Stimulated activated CD4-positive, alpha-beta T cell treated with anti-CD3 and anti-CD28 coated beads, TNF-alpha, amount 100 ng/mL, for 48 hours (primary cell): ENCODE measurements at regions not wholly inside any gene's neighbourhood (a gene's known extent, or its start where the extent isn't known, plus 50 kb on each side); places are given as distances from the start of the nearest gene placed in this dataset.

ENCODE experiments used
- DNase-seq, 3 donors: peaks; one replicate each; pipeline ENCODE4 v3.0.0-alpha.2; 2020; ENCODE audit warnings: low read depth in 3 of 3

DNA sequence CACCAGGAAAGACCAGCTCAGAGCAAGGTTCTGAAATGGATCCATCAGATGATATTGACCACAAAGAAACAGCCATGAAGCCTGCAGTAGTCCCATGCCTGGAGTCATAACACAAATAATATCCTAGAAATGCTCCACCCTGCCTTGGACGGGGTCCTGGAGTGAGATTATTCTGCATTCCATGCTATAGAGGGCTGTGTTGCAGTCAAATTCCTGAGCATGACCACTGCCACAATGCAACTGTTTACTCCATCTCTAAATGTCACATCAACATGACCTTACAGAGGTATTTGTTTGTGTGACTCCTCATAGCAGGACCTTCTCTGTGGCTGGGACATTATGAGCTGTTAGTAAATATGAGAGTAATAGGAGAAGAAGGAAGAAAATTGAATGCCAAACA lies 257.5 kb upstream of the TCF21 start:
- no peak for DNase-seq

DNA sequence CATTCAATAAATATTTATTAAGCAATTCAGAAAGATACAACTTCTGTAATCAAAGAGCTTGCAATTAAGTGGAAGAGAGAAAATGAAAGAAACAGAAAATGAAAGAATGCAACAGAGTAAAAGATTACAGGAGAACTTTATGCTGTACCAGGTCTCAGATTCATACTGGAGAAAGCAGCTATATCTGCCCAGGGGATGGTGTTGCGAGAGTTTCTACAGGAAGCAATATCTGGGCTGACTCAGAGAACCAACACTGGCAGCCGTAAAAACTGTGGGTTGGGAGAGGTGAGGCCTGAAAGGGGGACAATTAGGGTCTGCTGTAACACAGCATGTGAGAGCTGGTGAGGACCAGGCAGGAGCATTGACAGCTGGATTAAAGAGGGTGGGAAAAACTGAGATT lies 256.7 kb upstream of the TCF21 start:
- DNase-seq = no peak

DNA sequence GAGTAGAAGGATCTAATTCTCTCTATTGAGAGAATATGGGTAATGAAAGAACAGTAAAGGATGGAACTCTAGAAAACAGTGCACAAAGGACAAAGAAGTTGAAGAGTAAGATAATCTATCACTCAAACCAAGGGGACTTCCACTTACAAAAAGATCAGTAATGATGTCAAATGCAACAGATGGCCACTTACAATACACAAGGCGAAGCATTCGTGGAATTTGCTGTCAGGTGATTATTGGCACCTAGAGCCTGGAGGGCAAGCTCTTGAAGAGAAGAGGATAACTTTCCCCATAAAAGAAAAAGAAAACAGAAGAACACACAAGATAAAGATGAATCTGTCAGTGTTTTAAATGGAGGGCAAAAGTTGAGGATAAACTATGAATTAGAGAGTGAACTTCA lies 256.0 kb upstream of the TCF21 start:
- no peak for DNase-seq

DNA sequence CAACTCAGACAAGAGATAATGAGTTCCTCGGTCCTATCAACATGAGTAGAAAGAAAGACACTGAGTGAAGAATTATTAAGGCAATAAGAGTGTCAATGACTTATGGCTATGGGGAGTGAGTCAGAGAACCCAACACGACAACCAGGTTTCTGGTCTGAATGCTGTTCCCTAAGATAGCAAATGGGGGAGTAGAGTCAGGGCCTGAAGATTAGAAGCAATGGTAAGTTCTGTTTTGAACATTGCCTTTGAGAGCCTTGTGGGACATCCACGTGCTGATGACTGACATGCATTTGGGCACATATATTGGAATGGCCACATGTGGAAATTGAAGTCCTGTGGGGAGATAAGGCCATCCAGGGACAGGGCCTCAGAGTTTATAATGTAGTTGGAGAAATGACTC lies 254.4 kb upstream of the TCF21 start:
- no peak for DNase-seq

DNA sequence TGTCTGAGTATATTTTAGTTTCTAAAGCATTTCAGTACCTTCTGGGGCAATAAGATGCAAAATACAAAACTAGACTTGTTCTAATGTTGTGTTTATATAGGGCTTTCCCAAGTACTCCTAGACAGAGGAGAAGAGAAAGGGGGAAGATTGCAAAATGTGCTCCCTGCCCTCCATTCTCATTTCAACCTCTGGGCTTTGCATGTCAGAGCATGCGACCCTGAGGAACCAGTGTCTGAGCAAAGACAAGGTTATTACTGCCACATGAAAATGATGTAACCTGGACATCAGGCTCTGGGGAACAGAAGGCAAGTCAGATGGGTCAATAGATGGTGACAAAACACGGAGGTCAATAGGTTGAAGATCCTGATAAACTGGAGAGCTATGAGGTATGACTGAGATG lies 253.5 kb upstream of the TCF21 start:
- no peak for DNase-seq

DNA sequence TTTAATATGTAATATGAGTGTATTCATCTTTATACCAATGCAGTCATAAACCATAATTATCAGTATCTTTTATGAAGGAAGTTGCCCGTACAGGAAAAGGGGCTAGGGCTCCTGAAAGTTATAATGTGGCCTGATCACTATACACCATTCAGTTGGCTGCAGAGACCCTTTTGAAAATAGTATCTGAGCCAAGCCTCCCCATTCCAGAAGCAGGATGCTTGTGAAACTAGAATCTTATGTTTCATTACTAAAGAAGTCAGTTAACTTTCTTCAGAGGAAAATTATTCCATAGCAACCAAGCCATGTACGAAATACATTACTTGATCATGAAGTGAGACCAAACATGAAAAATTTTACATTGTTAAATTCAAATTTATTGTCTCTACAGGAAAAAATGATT lies 251.5 kb upstream of the TCF21 start:
- DNase-seq = no peak

DNA sequence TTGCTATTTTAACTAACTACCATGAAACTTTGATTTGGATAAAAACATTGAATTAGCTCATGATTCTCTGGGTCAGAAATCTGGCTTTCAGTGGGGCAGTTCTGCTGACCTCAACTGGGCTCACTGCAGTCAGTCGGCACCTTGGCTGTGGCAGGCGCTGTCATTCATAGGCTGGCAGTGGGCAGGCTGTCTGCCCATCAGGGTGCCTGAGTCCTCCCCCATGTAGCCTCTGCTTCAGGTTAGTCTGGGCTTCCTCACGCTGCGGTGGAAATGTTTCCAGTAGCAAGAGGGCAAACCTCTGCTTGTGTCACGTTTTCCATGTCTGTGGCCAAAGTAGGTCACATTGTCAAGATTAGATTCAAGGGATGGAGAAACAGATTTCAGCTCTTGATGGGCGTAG lies 251.0 kb upstream of the TCF21 start:
- no peak for DNase-seq

DNA sequence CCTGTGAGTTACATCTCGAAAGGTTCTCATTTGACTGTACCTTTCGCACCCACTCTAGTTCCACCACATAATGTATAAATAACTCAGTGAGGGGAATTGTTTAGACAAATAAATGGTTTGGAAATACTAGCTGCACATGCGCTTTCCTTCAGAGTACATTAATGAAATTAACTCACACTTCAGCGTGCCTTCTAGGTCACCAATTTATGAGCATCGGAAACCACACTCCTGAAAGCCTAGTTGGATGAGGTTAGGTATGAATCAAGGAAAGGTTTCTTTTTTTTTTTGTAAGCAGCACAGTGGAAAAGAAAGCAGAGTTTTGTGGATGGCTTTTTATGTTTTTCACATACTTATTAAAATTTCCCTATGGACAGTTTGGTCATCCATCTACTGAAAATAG lies 247.8 kb upstream of the TCF21 start:
- no peak for DNase-seq

DNA sequence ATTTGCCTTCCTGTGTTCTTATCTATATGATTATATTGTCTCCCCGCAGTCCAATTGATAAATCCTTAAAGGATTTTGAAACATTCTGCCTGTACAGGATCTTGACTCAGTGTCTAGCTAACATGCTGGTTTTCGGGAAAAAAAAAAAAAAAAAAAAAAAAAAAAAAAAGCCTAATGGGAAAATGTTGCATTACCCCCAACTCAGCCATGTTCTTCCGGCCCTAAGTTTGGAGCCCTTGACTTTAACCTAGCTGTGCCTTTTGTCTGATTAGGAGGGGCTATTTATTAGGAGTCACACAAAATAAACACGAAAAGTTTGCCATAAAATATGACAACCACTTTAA lies 244.4 kb upstream of the TCF21 start:
- DNase-seq = no peak

DNA sequence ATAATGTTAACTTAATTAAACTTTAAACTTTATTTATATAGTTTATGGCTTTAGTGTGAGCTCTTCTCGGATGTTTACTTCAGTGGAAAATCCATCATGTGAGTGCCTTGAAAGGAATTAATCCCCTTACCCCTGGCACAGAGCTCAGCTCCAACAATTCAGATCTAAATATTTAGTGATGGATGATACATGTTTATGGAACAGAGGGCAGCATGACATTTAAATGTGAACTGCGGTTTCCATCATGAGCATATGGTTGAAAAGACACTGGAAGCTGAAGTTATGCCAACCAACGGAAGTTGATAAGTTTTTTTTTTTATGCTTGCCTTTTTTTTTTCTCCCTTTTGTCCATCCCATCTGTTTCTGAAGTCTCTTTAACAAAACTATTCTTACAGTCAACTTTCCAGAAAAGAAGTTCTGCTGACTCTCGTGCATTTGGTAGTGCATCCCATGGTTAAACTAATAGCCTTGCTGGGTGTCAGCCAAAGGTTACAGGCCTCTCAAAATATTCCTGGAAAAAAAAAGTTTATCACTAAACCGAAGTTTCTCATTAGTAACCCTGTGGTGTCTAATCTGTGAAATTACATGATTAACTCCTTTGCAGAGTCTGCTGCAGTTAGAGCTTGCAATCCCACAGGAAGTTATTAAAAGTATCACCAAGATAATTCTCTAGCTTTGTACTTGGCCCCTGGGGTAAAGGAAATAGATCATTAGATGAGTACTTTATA lies 243.9 kb upstream of the TCF21 start:
- no peak for DNase-seq

DNA sequence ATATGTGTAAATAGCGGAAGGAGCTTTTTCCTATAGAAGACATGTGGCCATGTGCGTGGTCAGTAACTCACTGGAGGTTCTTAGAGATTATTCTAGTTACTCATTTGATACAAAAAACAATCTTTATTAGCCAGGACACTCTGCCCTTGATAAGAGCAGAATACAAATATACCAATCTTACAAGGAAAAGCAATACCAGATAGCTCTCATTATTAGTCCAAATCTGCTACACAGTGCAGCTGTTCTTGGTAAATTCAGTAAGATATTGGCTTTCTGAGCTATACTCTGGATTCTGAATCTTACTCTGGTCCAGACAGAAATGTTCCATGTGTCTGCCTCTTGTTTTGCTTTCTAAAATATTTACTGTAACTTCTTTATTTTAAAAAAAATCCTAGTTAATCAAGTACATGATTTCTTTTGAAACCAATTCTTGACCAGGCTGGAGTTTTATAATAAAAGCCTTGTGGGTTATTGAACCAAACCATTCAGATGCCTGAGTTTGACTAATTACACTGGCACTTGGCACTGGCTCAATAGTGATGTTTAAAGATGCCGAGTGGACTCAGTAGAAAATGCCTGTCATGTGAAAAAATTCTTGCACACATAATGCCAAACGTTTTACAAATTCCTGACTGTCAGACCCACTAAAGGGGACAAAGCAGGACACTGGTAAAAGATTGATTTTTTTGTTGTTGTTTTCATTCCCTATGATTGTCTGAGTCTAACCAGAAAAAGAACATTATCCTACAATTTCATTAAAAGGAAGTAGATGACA lies 242.8 kb upstream of the TCF21 start:
- DNase-seq = no peak

DNA sequence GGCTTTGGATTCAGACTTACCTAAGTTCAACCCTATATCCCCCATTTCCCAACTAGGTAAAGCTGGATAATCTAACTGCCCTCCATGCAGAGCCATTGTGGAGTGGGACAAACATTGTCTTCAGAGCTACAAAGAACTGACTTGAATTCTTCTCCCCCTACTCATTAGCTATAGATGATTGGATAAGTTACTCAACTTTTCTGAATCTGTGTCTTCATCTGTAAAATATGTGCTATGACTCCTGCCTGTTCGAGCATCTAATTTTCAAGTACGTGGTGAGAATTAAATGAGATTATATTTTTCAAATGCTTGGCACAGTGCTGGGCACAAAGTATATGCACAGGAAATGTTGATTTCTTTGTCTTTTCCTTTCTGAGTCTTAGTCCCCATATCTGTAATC lies 240.3 kb upstream of the TCF21 start:
- no peak for DNase-seq

DNA sequence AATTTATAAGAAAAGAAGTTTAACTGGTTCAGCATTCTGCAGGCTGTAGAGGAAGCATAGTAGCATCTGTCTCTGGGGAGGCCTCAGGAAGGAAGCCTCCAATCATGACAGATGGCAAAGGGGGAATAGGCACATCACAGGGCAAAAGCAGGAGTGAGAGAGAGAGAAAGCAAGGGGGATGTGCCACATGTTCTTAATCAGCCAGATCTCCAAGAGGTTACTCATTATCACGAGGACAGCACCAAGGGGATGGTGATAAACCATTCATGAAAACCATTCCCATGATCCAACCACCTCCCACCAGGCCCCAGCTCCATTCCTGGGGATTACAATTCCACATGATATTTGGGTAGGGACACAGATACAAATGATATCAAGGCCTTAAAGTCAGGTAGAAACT lies 217.5 kb upstream of the TCF21 start:
- DNase-seq = no peak

DNA sequence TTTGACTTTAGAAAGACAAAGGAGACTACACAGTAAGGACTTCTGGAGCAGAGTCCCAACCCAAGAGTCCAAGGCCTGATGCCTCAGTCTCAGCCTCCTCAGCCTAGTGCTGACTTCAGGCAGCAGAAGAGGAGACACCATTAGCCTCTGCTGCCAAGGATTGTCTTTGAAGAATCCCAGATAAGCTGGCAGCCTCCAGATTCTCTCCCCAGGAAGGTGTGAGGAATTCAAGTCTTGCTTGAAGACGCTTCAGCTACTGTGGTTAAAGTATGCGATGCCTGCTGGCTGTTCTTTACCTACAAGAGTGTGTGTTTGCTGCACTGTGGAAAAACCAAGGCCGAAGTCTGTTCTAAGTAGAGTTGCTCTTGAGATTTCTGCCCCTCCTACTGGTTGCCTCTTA lies 215.9 kb upstream of the TCF21 start:
- DNase-seq = no peak

DNA sequence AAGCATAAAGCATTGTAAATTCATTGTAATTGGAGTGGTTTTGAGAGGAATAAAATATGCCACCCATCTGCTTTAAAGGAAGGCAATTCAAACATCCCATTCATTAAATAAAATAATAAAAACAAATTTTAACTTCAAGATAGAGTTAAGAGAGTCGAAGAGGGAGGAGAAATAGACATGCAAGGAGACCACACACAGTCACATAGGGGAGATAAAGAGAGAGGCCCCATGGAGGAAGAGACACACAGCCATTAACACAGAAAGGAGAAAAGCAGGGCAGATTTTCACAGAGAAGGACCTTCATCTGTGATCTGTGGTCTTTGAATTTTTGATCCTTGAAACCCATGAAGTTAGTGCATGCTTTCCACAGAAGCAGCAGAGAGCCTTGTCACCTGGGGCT lies 214.3 kb upstream of the TCF21 start:
- DNase-seq = no peak

DNA sequence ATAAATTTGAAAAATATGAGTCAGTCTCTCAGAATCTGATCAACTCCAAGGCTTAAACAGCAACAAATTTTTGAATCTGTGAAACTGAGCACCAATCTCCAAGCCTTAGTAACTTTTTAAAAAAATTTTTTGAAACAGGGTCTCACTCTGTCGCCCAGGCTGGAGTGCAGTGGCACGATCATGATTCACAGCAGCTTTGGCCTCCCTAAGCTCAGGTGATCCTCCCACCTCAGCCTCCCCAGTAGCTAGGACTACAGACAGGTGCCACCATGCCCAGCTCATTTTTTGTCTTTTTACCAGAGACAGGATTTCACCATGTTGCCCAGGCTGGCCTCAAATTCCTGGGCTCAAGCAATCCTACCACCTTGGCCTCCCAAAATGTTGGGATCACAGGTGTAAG lies 207.9 kb upstream of the TCF21 start:
- DNase-seq = no peak

DNA sequence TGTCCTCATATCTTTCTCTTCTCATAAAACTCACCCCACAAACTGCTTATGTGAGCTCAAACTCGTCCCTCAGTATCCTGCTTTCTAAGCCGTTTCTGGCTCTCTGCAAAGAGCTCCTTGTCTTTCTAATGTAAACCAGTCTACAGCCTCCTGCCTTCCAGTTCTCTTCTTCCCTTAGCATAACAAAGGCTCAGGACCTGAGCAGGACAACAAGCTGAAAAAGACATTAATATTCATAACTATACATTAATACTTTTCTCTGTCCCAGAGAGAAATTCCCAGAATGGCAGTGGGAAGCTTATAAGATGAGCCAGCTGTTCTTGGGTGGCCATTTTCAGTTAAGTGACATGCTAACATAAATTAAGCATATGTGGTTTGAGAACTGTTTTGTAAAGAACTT lies 207.0 kb upstream of the TCF21 start:
- no peak for DNase-seq

DNA sequence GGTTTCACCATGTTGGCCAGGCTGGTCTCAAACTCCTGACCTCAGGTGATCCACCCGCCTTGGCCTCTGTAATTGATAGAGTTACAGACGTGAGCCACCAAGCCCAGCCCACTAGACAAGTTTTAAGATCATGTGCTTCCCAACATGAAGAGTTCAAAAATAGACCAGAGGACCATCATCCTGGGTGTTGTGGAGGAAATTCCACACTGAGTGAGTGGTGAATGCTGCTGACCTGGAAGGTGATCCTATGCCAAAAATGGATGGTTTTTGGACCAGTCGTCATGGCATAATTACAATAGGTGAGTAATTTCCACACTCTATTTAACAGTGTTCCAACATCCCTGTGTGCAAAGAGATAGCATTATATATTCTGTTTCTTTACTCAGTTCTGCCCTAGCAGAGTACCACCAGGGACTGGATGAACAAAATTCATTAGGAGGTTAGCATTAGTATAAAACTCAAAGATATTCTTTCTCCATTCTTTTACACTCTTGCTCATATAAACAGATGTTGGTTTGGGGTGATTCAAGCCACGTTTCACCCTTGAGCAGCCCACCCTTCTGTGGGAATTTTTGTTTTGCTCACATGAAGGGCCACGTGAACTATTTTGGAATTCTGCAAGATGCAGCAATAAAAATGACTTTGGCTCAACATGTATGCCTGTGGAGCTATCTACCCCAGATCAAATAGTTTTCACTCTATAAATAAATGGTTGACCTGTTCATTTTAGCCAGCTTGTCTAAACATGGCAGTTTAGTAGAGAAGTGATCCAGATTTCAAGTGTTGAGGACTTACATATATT lies 206.2 kb upstream of the TCF21 start:
- no peak for DNase-seq

DNA sequence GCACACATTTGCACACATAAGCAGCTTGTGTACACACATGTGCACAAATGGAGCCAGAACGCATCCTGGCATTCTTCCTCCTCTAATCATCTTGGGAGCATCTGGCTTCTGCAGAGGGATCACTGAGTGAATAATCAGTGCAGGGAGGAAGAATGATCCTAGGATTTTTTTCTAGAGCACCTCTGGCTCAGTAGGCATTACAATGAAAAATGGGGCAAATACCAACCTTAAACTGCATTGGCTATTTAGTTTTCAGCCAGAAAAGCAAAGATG lies 205.7 kb upstream of the TCF21 start:
- DNase-seq = no peak

DNA sequence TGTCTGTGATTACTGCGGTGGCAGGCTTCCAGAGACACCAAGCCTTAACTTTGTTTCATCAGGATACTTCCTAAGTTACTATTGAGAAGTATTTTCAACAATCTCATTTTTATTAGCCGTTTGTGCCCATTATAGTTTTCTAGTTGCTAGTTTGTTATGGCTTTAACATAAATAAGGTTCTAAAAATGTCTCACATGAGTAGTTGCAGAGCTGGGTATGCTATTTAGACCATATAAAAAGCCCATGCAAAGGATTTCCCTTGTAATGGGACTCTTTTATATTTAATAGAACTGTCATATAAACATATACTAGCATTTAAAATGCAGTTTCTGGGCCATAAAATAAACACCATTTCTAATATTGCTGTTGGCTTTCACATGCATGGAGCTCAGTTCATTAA lies 205.3 kb upstream of the TCF21 start:
- no peak for DNase-seq

DNA sequence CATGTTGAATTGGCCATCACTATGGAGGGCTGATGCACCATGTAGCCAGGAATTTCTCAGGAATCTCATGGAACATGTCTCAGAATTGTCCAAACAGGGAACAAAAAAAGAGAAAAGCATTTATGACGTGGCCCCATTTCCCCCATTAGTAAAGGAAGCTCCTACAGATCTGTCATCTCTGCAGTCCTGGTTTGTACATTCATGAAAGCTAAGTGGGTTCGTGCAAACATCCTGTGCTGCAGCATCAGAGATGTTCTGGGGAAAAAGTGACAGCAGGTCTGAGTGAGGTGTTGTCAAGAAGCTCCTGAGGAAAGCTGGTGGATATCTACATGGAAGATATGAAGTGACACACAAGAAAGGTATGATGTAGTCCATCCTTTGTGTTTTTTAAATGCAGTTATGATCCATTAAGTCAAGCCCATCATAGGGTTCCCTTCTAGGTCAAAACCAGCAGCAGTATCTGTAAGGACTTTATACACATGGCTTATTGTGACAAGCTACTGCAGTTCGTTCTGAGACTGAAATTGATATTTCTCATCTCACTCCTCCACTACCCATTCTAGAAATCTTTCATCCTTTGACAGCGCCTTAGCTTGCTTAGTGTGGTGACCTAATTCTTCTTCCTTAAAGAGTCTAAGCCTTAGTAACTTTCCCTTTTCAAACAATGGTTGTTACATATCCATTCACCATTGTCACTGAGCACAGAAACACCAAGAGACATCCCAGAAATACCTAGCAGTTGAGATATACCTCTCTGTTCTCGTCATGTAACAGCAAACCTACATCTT lies 200.0 kb upstream of the TCF21 start:
- DNase-seq = no peak

DNA sequence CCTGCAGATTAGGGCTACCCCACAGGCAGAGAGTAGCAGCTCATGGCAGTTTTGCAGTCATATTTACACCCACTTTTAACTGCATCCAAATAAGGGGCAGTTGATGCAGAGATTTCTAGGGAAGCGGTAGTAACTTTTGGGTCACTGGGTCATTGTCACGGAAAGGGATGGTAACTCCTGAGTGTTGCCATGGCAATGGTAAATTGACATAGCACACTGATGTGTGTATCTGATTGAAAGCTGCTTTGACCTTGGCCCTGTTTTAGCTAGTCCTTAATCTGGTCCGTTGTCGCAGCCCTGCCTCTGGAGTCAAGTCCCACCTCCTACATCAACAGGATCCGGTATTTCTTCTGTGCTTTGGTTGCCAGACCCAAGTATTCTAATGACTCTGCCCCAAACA lies 199.1 kb upstream of the TCF21 start:
- DNase-seq = no peak
